Tibial artery (tissue), 4 donors: ENCODE measurements at regions not wholly inside any gene's neighbourhood (a gene's known extent, or its start where the extent isn't known, plus 50 kb on each side); places are given as distances from the start of the nearest gene placed in this dataset.
A peak's percentile ranks its signal among the peaks of the same experiment; 100 is the strongest.
"Not testable (repeated sequence)": the region's sequence is repeated elsewhere in the genome, so short reads cannot be mapped to it uniquely, and the experiment has no call there.

Source experiments
- DNase-seq, 2 donors: peaks; one replicate each; pipeline ENCODE4 v3.0.0-alpha.2; 2019
- H3K27ac ChIP-seq, 2 donors: fragments of 200-600 bp; sonication (generic) in 1 of 2; 1 replicate in 1 of 2; 2 replicates in 1 of 2; pipeline ENCODE4 v1.5.1; 2018 to 2019; ENCODE audit warnings: mild to moderate bottlenecking in 1 of 2
- H3K27me3 ChIP-seq, 2 donors: fragments of 200-600 bp; sonication (generic) in 1 of 2; one replicate each; pipeline versions ENCODE4 v1.5.1 to v1.6.0; 2016 to 2019
- H3K36me3 ChIP-seq, 3 donors: fragments of 200-600 bp; sonication (generic) in 2 of 3; one replicate each; pipeline ENCODE4 v1.5.1; 2016 to 2019; ENCODE audit warnings: mild to moderate bottlenecking in 2 of 3
- H3K4me1 ChIP-seq, 4 donors: fragments of 200-600 bp; sonication (generic) in 2 of 4; 1 replicate in 3 of 4; 2 replicates in 1 of 4; pipeline ENCODE4 v1.5.1; 2016 to 2019
- H3K4me3 ChIP-seq, 2 donors: fragments of 200-600 bp; sonication (generic) in 1 of 2; 1 replicate in 1 of 2; 2 replicates in 1 of 2; pipeline ENCODE4 v1.5.1; 2018 to 2019; ENCODE audit warnings: mild to moderate bottlenecking in 2 of 2
- H3K9me3 ChIP-seq, 3 donors: fragments of 200-600 bp; sonication (generic) in 1 of 3; one replicate each; pipeline ENCODE4 v1.5.1; 2016 to 2019
- CTCF ChIP-seq, 2 experiments: fragments of 200-600 bp in 1 of 2; fragments of 450-650 bp in 1 of 2; IDR thresholded peaks; one replicate each; pipeline ENCODE4 v1.5.1; 2017 to 2019; ENCODE audit warnings: antibody characterized with exemption in 2 of 2, mild to moderate bottlenecking in 1 of 2, moderate library complexity in 1 of 2
- intact Hi-C: fragments of 100-400 bp; cut with DNase I; formaldehyde crosslinking; loops from one replicate; pipeline ENCODE4 v1.15.0; 2023; ENCODE audit warnings: low total_unique reads

DNA sequence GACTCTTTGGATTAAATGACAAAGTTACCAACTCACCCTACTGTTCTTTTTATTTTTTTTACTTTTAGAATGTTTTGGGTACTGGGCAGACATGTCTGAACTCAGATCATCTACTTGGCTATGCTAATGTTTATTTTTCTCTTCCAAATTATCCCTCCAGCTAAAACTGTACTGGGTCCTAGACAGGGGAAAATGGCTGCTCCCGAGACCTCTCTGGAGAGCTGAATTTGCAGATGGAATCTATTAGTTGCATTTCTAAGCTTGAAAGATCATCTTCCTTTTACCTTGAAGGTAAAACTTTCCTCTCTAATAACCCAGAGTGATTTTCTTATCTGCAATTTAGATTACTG, 197.5 kb upstream of the SEMA6A start:
- no peak for TF ChIP-seq CTCF (IDR thresholded peaks at IDR 0.05)
- no peak for DNase-seq

DNA sequence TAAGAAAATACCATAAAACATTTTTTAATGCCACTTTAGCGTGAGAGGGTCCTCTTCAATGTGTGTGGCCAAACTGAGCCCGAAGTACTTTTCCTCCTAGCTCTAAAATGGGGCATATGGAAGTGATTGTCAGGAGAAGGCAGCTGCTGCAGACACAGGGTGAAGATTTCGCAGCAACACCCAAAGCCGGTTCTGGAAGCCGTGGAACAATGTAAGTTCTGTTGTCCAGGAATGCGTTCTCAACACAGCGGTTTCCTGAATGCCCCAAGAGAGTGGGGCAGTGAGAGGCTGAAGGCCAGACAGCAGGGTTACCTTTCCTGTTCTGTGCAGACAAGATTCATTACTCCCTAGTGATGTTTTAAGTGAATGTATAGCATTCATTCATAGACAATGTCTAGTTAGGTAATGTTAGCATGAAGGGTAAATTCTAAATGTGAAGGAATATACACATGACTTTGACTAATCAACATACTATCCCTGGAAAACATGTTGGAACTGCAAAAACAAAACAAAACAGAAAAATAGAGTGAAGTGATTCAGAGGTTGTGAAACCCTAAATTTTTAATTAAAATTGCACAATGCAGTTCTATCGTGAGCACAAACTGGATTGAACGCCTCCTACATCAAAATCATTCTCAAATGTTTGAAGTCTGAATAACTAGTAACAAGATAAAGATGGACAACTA, 197.0 kb upstream of the SEMA6A start:
- Histone ChIP-seq H3K9me3 (no peaks in the 10 kb centered on the region), H3K27ac (no peak overlapping the region), H3K27me3 (no peaks in the 10 kb centered on the region), H3K4me1 (no peaks in the 10 kb centered on the region), H3K36me3 (no peaks in the 10 kb centered on the region), H3K4me3 (no peak overlapping the region)
- DNase-seq: peak in 1 of 2 donors; percentile 26
- intact Hi-C loops: no loop called here
- no peak for TF ChIP-seq CTCF (IDR thresholded peaks at IDR 0.05)

More for the DNA sequence above, 197.5 kb upstream of the SEMA6A start:
- Histone ChIP-seq H3K4me3 (no peak overlapping the region), H3K27ac (no peak overlapping the region), H3K27me3 (no peaks in the 10 kb centered on the region), H3K9me3 (no peaks in the 10 kb centered on the region), H3K36me3 (no peaks in the 10 kb centered on the region), H3K4me1 (no peaks in the 10 kb centered on the region)
- intact Hi-C loops: no loop called here

DNA sequence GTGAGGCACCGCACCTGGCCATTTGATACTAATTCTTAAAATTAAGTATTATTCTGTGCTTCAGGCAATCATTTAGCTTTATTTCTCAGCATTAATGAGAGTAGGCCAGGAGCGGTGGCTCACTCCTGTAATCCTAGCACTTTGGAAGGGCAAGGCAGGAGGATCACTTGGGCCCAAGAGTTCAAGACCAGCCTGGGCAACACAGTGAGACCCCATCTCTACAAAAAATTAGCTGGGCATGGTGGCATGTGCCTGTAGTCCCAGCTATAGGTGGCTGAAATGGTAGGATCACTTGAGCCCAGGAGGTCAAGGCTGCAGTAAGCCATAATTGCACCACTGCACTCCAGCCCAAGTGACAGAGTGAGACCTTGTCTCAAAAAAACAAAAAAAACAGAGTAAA, 195.3 kb upstream of the SEMA6A start:
- intact Hi-C loops: loop anchor here (10.0 kb wide), 1 partner anchor 195 kb away; the partner anchor contains the start of gene SEMA6A
- H3K36me3 ChIP-seq, H3K4me3 ChIP-seq, H3K4me1 ChIP-seq, H3K27me3 ChIP-seq, DNase-seq, H3K27ac ChIP-seq, H3K9me3 ChIP-seq: not testable (repeated sequence)

GRCh38 chr5:116769470-116769869, 194.8 kb upstream of the SEMA6A start:
- no peak overlapping the region for H3K4me3 ChIP-seq
- no peaks in the 10 kb centered on the region for H3K36me3 ChIP-seq
- no peaks in the 10 kb centered on the region for H3K9me3 ChIP-seq
- no peaks in the 10 kb centered on the region for H3K4me1 ChIP-seq
- intact Hi-C loops: loop anchor here (10.0 kb wide), 1 partner anchor 195 kb away; the partner anchor contains the start of gene SEMA6A
- no peak overlapping the region for H3K27ac ChIP-seq
- DNase-seq: no peak
- no peak for TF ChIP-seq CTCF (IDR thresholded peaks at IDR 0.05)
- no peaks in the 10 kb centered on the region for H3K27me3 ChIP-seq

DNA sequence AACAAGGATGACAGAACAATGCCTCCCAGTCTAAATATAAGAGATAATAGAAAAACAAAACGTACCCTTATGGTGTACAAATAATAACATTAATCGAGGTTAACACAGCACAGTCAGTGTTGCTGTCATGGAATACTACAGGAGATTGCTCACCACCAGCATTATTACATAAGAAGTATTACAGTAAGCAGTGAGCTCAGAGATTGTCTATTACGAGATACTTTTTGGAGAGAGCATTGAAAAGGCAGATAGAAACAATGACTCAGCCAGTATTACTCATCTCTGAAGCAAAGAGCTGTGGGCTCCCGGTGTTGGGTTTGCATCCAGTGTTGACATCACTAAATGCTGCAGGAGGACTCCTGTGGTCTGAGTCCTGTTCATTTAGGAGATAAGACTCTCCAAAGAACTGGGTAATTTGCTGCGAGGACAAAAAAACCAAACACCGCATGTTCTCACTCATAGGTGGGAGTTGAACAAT, 191.9 kb upstream of the SEMA6A start:
- no peaks in the 10 kb centered on the region for H3K9me3 ChIP-seq
- TF ChIP-seq CTCF (IDR thresholded peaks at IDR 0.05): no peak
- no peaks in the 10 kb centered on the region for H3K27me3 ChIP-seq
- H3K36me3 ChIP-seq: no peaks in the 10 kb centered on the region
- intact Hi-C loops: loop anchor here (10.0 kb wide), 1 partner anchor 192 kb away; the partner anchor contains the start of gene SEMA6A
- no peak overlapping the region for H3K4me3 ChIP-seq
- H3K27ac ChIP-seq: no peak overlapping the region
- H3K4me1 ChIP-seq: no peaks in the 10 kb centered on the region
- peak in 1 of 2 donors; percentile 38 for DNase-seq

DNA sequence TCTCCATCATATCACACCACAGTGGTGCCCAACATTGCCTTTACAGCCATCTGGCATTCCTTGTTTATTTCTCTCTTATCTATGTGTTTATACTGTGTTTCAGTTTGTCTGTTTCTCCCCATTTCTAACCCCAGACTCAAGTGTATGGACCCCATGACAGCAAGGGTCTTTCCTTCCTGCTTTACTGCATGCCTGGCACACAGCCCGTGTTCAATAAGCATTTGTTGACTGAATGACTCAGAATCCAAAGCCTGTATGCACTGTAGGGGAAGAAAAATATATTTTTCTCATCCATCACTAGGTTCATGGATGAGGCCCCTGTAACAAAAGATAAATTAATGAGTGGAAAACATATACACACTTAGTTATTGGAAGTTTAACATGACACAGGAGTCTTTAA, 190.8 kb upstream of the SEMA6A start:
- no peak for TF ChIP-seq CTCF (IDR thresholded peaks at IDR 0.05)
- Histone ChIP-seq H3K36me3 (no peaks in the 10 kb centered on the region), H3K9me3 (no peaks in the 10 kb centered on the region), H3K4me1 (no peaks in the 10 kb centered on the region), H3K27ac (no peak overlapping the region), H3K27me3 (no peaks in the 10 kb centered on the region), H3K4me3 (no peak overlapping the region)
- DNase-seq: no peak
- intact Hi-C loops: loop anchor here (10.0 kb wide), 1 partner anchor 191 kb away; the partner anchor contains the start of gene SEMA6A
